GM12874 (cell line): ENCODE measurements at regions not wholly inside any gene's neighbourhood (a gene's known extent, or its start where the extent isn't known, plus 50 kb on each side); places are given as distances from the start of the nearest gene placed in this dataset.

ENCODE experiments used
- CTCF ChIP-seq: IDR thresholded peaks from 2 replicates; pipeline ENCODE4 v1.5.1; 2011; ENCODE audit warnings: low read depth, mild to moderate bottlenecking, control low read depth, low read length, moderate library complexity; ENCODE audit not compliant: insufficient read depth

- no peak for TF ChIP-seq CTCF
Measured at GRCh38 chr2:18503376-18504228, 56.9 kb downstream of the RDH14 start.

GRCh38 chr2:18502142-18502541 is 58.3 kb downstream of the RDH14 start:
- TF ChIP-seq CTCF, result no peak

- TF ChIP-seq CTCF, result no peak
Measured at GRCh38 chr2:18501729-18502128, 58.7 kb downstream of the RDH14 start.

- no peak for TF ChIP-seq CTCF
Measured at GRCh38 chr2:18501156-18501555, 59.3 kb downstream of the RDH14 start.

GRCh38 chr2:18500333-18500732 is 60.1 kb downstream of the RDH14 start:
- no peak for TF ChIP-seq CTCF

- no peak for TF ChIP-seq CTCF
Measured at GRCh38 chr2:18498531-18498930, 61.9 kb downstream of the RDH14 start.

- TF ChIP-seq CTCF, result no peak
Measured at GRCh38 chr2:18496516-18496915, 63.9 kb downstream of the RDH14 start.
